IPS-15b (cell line): ENCODE measurements at regions not wholly inside any gene's neighbourhood (a gene's known extent, or its start where the extent isn't known, plus 50 kb on each side); places are given as distances from the start of the nearest gene placed in this dataset.
A peak's percentile ranks its signal among the peaks of the same experiment; 100 is the strongest.

Experiments used
- H3K27me3 ChIP-seq: one replicate; pipeline ENCODE4 v1.6.1; 2013; ENCODE audit warnings: low read length; ENCODE audit not compliant: control insufficient read depth, insufficient read depth
- H3K36me3 ChIP-seq: one replicate; pipeline ENCODE4 v1.6.1; 2013; ENCODE audit warnings: low read length; ENCODE audit not compliant: control insufficient read depth, insufficient read depth
- H3K4me1 ChIP-seq: one replicate; pipeline ENCODE4 v1.6.1; 2013; ENCODE audit warnings: mild to moderate bottlenecking, low read length; ENCODE audit not compliant: control insufficient read depth, insufficient read depth
- H3K4me3 ChIP-seq: one replicate; pipeline ENCODE4 v1.5.1; 2013; ENCODE audit warnings: low read depth, low read length
- H3K9ac ChIP-seq: one replicate; pipeline ENCODE4 v1.6.1; 2013; ENCODE audit warnings: low read depth, mild to moderate bottlenecking, low read length
- H3K9me3 ChIP-seq: one replicate; pipeline ENCODE4 v1.6.1; 2013; ENCODE audit warnings: mild to moderate bottlenecking, low read length; ENCODE audit not compliant: control insufficient read depth, insufficient read depth

DNA sequence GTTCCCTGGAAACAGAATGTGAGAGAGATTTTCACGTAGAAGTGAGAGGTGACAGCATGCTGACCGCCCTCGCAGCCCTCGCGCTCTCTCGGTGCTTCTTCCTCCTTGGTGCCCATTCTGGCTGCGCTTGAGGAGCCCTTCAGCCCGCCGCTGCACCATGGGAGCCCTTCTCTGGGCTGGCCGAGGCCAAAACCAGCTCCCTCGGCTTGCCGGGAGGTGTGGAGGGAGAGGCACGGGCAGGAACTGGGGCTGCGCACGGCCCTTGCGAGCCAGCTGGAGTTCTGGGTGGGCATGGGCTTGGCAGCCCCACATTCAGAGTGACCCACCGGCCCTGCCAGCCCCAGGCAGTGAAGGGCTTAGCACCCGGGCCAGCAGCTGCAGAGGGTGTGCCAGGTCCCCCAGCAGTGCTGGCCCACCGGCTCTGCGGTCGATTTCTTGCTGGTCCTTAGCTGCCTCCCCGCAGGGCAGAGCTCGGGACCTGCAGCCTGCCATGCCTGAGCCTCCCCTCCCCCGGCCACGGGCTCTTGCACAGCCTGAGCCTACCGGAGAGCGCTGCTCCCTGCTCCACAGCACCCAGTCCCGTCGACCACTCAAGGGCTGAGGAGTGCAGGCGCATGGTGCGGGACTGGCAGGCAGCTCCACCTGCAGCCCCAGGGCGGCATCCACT lies 888.7 kb upstream of the ZWINT start:
- Histone ChIP-seq H3K9ac (no peak overlapping the region), H3K27me3 (no peaks in the 10 kb centered on the region), H3K4me3 (no peak overlapping the region), H3K4me1 (peaks cover 2% of the 10 kb centered on the region), H3K36me3 (no peaks in the 10 kb centered on the region), H3K9me3 (no peaks in the 10 kb centered on the region)

DNA sequence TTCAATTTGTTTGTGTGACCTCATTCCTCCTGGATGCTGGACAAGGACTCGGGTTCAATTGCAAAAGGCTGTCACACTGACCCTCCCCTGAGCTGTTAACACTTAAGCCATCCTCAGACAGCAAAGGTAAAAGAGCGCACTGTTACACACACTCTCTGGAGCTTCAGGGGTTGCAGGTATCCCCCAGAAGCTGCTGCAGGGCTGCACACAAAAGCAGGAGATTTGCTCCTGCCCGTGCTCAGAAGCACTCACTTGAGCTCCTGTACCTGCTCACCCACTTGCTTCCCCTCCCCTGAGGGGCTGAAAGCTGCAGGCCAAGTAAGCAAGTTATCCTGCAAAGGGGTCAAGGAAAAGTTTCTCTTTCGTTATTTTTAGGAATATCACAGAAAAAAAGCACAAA lies 886.2 kb upstream of the ZWINT start:
- H3K4me1 ChIP-seq: peaks cover 2% of the 10 kb centered on the region
- peak overlapping the region; percentile 54 for H3K4me3 ChIP-seq
- H3K36me3 ChIP-seq: no peaks in the 10 kb centered on the region
- H3K27me3 ChIP-seq: no peaks in the 10 kb centered on the region
- H3K9ac ChIP-seq: no peak overlapping the region
- H3K9me3 ChIP-seq: no peaks in the 10 kb centered on the region

DNA sequence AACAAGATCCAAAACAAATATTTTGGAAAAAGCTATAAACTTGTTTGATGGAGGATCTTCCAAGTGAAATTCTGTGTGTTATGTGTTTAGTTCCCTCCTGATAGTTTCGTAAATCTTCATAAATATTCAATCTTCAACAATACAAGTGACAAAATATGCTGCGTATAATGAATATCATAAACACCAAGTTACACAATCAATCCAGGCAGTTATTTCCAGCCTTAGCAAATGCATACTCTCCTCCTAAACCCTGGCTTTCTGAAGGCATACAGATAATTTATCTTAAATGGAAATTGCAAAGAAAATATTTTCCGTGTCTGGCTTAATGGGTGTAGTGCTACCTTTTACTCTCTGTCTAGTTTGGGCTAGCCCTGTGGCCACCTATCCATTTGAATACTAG lies 864.9 kb upstream of the ZWINT start:
- Histone ChIP-seq H3K9me3 (no peaks in the 10 kb centered on the region), H3K4me3 (no peak overlapping the region), H3K4me1 (peaks cover 17% of the 10 kb centered on the region), H3K36me3 (no peaks in the 10 kb centered on the region), H3K9ac (no peak overlapping the region), H3K27me3 (no peaks in the 10 kb centered on the region)

GRCh38 chr10:57224811-57225210 lies 863.8 kb upstream of the ZWINT start:
- H3K9ac ChIP-seq: no peak overlapping the region
- no peak overlapping the region for H3K4me3 ChIP-seq
- peaks cover 17% of the 10 kb centered on the region for H3K4me1 ChIP-seq
- H3K27me3 ChIP-seq: no peaks in the 10 kb centered on the region
- H3K9me3 ChIP-seq: no peaks in the 10 kb centered on the region
- H3K36me3 ChIP-seq: no peaks in the 10 kb centered on the region

DNA sequence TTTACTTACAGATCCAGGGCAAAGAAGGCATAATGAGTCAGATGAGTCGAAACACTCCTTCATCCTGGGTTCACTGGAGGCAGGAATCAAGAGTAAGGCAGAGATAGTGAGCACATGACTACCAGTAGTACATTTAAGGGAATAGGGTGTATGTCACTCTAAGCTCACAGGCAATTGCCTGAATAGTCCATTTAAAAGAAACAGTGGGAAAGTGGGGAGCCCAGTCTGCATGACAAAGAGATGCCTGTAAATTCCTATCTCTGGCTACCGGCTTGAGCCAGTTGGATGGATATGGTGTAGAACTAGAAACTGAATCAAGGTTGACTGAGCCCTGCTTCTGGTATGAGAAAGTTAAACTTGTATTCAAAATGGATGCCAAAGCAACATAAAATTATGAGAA lies 861.5 kb upstream of the ZWINT start:
- H3K4me3 ChIP-seq: peak overlapping the region; percentile 65
- H3K9me3 ChIP-seq: no peaks in the 10 kb centered on the region
- H3K9ac ChIP-seq: peak overlapping the region; percentile 66
- H3K36me3 ChIP-seq: no peaks in the 10 kb centered on the region
- no peaks in the 10 kb centered on the region for H3K27me3 ChIP-seq
- H3K4me1 ChIP-seq: peaks cover 28% of the 10 kb centered on the region

- peaks cover 25% of the 10 kb centered on the region for H3K4me1 ChIP-seq
- no peaks in the 10 kb centered on the region for H3K36me3 ChIP-seq
- H3K9me3 ChIP-seq: no peaks in the 10 kb centered on the region
- H3K9ac ChIP-seq: peak overlapping the region; percentile 66
- H3K27me3 ChIP-seq: no peaks in the 10 kb centered on the region
- H3K4me3 ChIP-seq: peak overlapping the region; percentile 65
Observed at GRCh38 chr10:57222129-57222528, 861.1 kb upstream of the ZWINT start.

GRCh38 chr10:57221674-57222073 lies 860.6 kb upstream of the ZWINT start:
- Histone ChIP-seq H3K9me3 (no peaks in the 10 kb centered on the region), H3K4me1 (peaks cover 24% of the 10 kb centered on the region), H3K36me3 (no peaks in the 10 kb centered on the region), H3K27me3 (no peaks in the 10 kb centered on the region), H3K9ac (no peak overlapping the region), H3K4me3 (peak overlapping the region; percentile 65)

- peaks cover 14% of the 10 kb centered on the region for H3K4me1 ChIP-seq
- H3K27me3 ChIP-seq: no peaks in the 10 kb centered on the region
- H3K36me3 ChIP-seq: no peaks in the 10 kb centered on the region
- H3K9ac ChIP-seq: no peak overlapping the region
- no peak overlapping the region for H3K4me3 ChIP-seq
- no peaks in the 10 kb centered on the region for H3K9me3 ChIP-seq
Observed at GRCh38 chr10:57218382-57218781, 857.3 kb upstream of the ZWINT start.

GRCh38 chr10:57202356-57202755 lies 841.3 kb upstream of the ZWINT start:
- Histone ChIP-seq H3K27me3 (no peaks in the 10 kb centered on the region), H3K4me1 (no peaks in the 10 kb centered on the region), H3K9me3 (no peaks in the 10 kb centered on the region), H3K4me3 (no peak overlapping the region), H3K36me3 (no peaks in the 10 kb centered on the region), H3K9ac (no peak overlapping the region)

- Histone ChIP-seq H3K27me3 (no peaks in the 10 kb centered on the region), H3K9me3 (no peaks in the 10 kb centered on the region), H3K4me1 (no peaks in the 10 kb centered on the region), H3K9ac (no peak overlapping the region), H3K4me3 (no peak overlapping the region), H3K36me3 (no peaks in the 10 kb centered on the region)
Observed at GRCh38 chr10:57188846-57189245, 827.8 kb upstream of the ZWINT start.

- H3K4me1 ChIP-seq: no peaks in the 10 kb centered on the region
- H3K4me3 ChIP-seq: no peak overlapping the region
- no peaks in the 10 kb centered on the region for H3K36me3 ChIP-seq
- no peaks in the 10 kb centered on the region for H3K9me3 ChIP-seq
- H3K9ac ChIP-seq: no peak overlapping the region
- H3K27me3 ChIP-seq: no peaks in the 10 kb centered on the region
Observed at GRCh38 chr10:57186201-57186600, 825.1 kb upstream of the ZWINT start.

DNA sequence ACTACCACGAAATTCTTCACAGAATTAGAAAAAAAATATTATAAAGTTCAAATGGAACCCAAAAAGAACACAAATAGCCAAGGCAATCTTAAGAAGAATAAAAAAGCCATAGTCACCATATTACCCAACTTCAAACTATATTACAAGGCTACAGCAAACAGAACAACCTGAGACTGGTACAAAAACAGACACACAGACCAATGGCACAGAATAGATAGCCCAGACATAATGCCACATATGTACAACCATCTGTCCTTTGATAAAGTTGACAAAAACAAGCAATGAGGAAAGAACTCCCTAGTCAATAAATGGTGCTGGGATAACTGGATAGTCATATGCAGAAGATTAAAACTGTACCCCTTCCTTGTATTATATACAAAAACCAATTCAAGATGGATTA lies 808.5 kb upstream of the ZWINT start:
- no peaks in the 10 kb centered on the region for H3K27me3 ChIP-seq
- H3K4me3 ChIP-seq: no peak overlapping the region
- no peaks in the 10 kb centered on the region for H3K9me3 ChIP-seq

More for the DNA sequence above, 808.5 kb upstream of the ZWINT start:
- Histone ChIP-seq H3K36me3 (no peaks in the 10 kb centered on the region), H3K9ac (no peak overlapping the region), H3K4me1 (no peaks in the 10 kb centered on the region)
